Head of caudate nucleus (tissue), 42 donors: ENCODE measurements at regions not wholly inside any gene's neighbourhood (a gene's known extent, or its start where the extent isn't known, plus 50 kb on each side); places are given as distances from the start of the nearest gene placed in this dataset.
A peak's percentile ranks its signal among the peaks of the same experiment; 100 is the strongest.

Experiments
- DNase-seq, 42 donors: peaks; one replicate each; pipeline versions ENCODE4 v3.0.0 to v3.0.0-alpha.2; 2020 to 2021; ENCODE audit warnings: mixed read lengths in 7 of 42
- intact Hi-C: fragments of 100-400 bp; cut with DNase I; formaldehyde crosslinking; loops from one replicate; pipeline ENCODE4 v1.15.0; 2022

DNA sequence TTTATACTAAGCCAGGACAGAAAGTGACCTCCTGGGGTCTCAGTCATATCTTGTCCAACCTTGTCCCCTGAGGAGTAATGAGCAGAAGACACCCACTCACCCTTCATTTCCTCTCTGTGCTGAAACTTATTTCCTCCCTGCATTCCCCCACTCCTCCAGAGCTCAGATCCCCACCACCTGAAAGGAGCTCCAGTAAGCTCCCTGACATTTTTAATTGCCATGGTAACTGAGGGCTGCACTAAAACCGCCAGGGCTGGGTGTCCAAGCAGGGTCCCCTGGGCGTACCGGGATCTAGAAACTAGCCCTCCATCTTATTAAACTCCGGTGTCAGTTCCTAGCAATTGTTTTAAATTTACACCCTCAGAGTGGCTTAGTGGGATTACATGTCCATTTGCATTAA, 393.3 kb upstream of the HNRNPA3 start:
- intact Hi-C loops: loop anchor here (10.0 kb wide), 1 partner anchor 165 kb away; no protein-coding TSS in a partner anchor
- no peak for DNase-seq

DNA sequence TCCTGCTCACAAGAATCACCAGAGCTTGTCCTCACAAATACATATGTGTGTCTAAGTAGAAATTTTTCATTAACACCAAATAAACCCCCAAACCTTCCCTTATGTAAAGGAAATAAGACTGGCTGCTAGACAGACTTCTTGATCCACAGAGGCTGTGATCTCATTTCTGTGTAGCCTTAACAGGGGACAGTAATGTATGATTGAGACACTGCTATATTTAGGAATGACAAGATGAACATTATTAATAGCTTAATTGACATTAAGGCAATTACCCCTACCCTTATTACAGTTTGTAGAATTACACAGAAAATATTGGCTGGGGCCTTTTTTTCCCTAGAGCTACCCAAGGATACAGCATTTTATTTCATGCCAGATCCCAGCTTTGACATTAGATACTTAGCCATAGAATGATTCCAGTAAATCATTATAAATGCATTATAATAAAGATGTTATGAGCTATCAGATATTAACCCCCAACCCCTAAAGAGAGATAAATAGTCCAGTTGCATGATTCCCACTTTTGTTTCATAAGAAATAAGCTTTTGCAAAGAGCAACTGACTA, 392.1 kb upstream of the HNRNPA3 start:
- DNase-seq: no peak
- intact Hi-C loops: loop anchor here (10.0 kb wide), 1 partner anchor 324 kb away; no protein-coding TSS in a partner anchor

DNA sequence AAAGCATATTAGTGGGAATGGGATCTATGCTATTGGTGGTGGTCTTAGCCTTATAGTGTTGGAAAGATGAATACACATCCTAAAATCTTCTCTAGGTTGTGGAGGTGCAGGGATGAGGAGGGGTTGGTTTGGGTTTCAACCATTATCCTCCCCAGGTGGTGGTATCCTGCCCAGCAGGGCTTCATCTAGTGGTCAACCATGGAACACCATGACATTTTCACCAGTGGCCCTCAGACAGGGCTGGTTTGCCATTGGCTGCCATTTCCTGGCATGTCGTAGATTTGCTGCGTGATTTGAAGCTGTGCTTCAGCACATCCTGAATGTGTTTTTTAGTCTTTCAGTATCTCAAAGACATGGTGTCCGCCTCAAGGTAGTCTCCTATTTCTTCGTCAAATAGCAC, 391.2 kb upstream of the HNRNPA3 start:
- no peak for DNase-seq
- intact Hi-C loops: loop anchor here (10.0 kb wide), 1 partner anchor 323 kb away; no protein-coding TSS in a partner anchor

DNA sequence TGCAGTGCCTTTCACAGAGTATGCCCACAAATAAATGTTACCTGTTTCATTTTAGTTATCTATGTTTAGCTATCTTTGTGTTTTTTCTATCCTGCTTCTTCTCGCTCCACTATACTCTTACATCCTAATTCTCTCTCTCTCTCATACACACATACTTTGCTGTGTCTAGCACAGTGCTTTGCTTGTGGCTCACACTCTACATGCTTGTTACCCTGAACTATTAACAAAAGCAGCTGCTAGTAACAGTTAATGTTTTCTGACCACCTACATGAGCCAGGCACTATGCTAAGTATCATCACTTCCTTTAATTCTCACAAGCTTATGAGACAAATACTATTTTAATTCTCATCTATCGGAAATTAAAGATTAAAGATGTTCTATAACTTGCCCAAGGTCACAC, 390.5 kb upstream of the HNRNPA3 start:
- no peak for DNase-seq
- intact Hi-C loops: loop anchor here (10.0 kb wide), 1 partner anchor 323 kb away; no protein-coding TSS in a partner anchor

- intact Hi-C loops: loop anchor here (10.0 kb wide), 1 partner anchor 318 kb away; no protein-coding TSS in a partner anchor
- no peak for DNase-seq
Observed at GRCh38 chr2:176826356-176826755, 386.2 kb upstream of the HNRNPA3 start.

DNA sequence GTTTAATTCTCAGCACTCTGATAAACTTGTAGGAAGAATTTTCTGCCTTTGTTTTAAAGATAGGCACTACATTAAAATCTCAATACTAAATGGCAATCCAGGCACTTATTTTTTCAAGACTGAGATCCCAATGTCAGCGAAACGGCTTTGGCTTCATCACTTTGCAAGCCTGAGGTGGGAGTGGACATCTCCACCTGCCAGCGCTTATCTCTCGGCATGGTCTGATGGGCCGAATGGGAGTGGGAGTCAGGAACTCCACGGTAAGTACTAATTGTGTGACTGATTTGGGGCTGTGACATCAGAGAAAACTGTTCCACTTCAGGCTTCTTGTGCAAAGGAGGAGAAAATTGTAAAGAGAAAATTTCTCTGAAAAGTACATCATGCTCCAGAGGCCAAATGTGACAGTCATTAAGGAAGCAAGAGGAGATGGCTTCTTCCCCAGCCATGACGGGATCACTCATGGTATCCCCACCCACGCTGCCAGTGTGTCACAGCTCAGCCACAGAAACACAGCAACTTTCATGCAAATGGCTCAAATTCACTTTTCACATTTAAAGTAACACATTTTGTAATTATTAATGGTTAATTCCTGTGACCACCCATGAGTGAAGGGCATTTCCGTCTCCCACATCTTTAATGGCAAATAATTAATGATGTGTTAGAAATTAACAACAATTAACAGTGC, 385.5 kb upstream of the HNRNPA3 start:
- DNase-seq: no peak
- intact Hi-C loops: loop anchor here (10.0 kb wide), 1 partner anchor 318 kb away; no protein-coding TSS in a partner anchor

DNA sequence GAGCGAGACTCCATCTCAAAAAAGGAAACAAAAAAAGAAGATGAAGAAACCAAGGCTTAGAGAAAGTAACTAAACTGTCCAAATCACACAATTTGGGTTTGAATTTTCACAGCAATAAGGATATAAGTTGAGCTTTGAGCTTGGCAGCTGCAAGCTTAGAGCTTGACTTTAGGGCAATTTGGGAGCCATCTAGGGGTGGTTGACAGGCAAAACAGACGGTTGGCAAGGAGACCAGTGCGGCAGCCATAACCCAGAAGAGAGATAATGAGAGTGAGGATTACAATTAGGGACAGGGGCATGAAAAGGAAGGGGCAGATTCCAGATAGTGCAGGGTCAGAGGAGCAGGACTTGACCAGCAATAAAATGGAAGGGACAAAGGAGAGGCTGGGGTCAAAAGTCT, 382.2 kb upstream of the HNRNPA3 start:
- intact Hi-C loops: no loop called here
- peak in 7 of 42 donors; percentile 12 to 51 (median 21) for DNase-seq

DNA sequence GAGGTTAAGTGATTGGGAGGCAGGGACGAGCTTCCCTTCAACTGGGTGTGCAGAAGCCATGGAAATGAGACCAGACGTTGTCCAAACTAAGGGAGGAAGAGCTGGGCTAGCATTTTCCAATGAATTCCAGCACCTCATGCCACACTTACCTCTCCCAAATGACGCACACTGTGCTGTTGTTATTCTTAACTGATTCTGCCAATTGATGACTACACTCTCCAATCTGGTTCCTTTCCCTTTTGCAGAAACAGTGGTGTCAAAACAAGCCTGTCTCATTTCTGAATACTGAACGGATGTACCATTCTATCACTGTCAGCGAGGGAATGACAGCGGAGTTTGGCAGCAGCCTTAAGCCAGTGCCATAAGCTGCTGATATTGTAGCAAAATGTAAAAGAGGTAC, 380.5 kb upstream of the HNRNPA3 start:
- DNase-seq: peak in 11 of 42 donors; percentile 3 to 60 (median 17)

GRCh38 chr2:176833671-176834070, 378.9 kb upstream of the HNRNPA3 start:
- intact Hi-C loops: no loop called here
- DNase-seq: no peak

More for the DNA sequence above, 380.5 kb upstream of the HNRNPA3 start:
- intact Hi-C loops: no loop called here

GRCh38 chr2:176834226-176834625, 378.4 kb upstream of the HNRNPA3 start:
- DNase-seq: no peak
- intact Hi-C loops: no loop called here

DNA sequence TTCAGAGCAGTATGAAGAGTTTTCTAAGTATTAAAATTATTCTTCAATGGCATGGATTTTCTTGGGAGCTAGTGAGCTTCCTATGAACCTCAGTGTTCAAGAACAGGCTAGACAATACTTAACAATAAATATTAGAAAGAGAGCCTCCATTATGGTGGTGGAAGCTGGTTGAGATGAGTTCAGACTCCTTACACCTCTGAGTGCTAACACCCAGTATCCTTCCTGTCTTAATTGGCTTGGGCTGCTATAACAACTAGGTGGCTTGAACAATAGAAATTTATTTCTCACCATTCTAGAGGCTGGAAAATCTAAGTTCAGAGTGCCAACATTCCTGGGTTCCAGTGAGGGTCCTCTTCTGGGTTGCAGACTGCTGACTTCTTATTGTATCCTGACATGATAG, 369.4 kb upstream of the HNRNPA3 start:
- intact Hi-C loops: no loop called here
- DNase-seq: no peak

DNA sequence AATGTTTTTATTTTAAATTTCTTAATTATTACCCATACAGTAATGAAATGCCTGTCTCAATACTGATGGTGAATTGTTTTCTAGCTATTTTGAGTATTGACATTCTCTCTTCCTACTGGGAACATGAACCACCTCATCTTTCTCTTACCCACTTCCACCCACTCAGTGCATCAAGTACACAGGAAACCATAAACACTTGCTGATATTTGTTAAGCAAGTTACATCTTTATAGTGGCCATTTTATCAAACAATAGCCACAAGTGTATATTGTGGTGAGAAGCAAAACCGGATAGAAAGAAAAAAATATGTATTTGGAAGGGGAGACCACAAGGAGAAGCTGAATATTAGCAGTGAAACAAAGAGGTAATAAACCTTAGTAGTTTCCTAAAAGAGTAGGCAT, 368.1 kb upstream of the HNRNPA3 start:
- DNase-seq: no peak
- intact Hi-C loops: no loop called here

DNA sequence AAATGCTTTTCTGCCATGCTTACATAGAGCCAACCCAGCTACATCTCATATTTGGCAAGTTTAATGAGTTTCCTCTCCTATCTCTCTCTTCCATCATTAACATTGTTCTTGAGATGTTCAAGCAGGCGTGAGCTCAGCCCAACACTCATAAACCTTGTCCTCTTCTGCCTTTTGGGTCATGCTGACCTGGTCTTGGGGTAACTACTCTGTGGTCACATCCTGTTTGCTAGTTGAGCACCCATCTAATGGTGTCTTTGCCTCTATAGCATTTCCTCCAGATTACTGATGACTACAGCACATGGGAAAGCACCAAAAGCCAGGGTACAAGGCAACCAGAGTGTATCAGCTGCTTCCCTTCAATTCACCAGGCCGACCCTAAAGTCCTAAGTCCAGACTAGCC, 366.9 kb upstream of the HNRNPA3 start:
- intact Hi-C loops: no loop called here
- DNase-seq: no peak

DNA sequence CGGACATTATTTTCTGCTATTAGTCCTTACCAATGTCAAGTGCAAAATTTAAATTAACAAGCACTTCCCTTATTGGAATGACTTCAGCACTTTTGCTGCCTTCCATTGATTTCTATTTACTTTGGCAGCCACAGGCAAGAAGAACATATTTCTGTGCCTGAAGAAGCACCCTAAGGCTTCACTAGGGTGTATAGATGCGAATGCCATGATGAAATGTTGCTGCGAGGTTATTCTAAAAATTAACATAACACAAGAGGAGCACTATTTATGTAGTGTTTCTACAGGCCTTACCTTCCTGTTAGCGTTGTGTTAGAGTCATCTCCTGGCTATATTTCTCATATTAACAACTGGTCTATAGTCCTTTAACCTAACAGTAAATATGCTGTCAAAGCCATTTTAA, 365.0 kb upstream of the HNRNPA3 start:
- intact Hi-C loops: no loop called here
- DNase-seq: no peak

- no peak for DNase-seq
- intact Hi-C loops: no loop called here
Observed at GRCh38 chr2:176848844-176849243, 363.8 kb upstream of the HNRNPA3 start.

- no peak for DNase-seq
Observed at GRCh38 chr2:176851200-176851888, 361.2 kb upstream of the HNRNPA3 start.

GRCh38 chr2:176851889-176852483, 360.6 kb upstream of the HNRNPA3 start:
- intact Hi-C loops: no loop called here
- no peak for DNase-seq

More at GRCh38 chr2:176851200-176851888, 361.2 kb upstream of the HNRNPA3 start:
- intact Hi-C loops: no loop called here

DNA sequence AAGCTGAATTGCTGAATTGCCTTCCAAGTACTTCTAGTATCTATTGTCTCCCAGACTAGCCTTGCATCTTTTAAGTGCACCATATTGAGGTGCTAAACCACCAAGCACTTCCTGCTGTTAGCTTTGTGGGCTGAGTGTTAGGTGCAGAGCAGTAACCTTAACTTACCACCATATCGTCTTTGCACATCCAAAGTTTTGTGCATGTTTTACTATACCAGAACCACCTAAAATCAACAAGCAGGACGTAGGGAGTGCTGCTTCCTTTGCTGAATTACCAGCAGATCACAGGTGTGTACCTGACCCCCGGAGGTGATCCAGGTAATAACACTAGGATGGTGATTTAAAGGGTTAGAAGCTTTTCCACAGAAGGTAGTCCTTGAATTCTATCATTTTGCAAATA, 359.9 kb upstream of the HNRNPA3 start:
- no peak for DNase-seq
- intact Hi-C loops: no loop called here

GRCh38 chr2:176854062-176854461, 358.5 kb upstream of the HNRNPA3 start:
- intact Hi-C loops: no loop called here
- DNase-seq: no peak

DNA sequence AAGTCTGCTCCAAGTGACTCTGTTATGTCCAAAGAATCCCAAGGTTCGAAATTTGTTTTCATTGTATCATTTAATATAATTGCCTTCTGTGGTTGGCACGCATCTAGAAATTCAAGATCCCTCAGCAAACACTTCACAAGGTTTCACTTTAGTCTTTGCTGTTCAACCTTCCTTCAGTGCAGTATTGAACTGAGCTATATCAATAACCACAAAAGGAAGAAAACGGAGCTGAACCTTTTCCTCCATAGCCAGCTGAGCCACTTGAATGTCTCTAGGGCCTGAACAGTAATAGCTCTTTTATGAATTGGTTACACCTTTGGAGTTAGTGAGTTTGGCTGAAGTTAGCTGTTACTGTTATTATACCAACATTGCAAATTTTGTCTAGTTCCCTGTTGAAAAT, 357.7 kb upstream of the HNRNPA3 start:
- intact Hi-C loops: no loop called here
- DNase-seq: no peak
